ENCODE measurements at regions not wholly inside any gene's neighbourhood (a gene's known extent, or its start where the extent isn't known, plus 50 kb on each side); places are given as distances from the start of the nearest gene placed in this dataset.

GRCh38 chr5:56480705-56481427, 247.7 kb upstream of the ANKRD55 start:
- peak; percentile 63 for DNase-seq

- DNase-seq: no peak
Measured at GRCh38 chr5:56480078-56480704, 247.1 kb upstream of the ANKRD55 start.

GRCh38 chr5:56479696-56480077, 246.6 kb upstream of the ANKRD55 start:
- DNase-seq: no peak

GRCh38 chr5:56479126-56479525, 246.0 kb upstream of the ANKRD55 start:
- DNase-seq: no peak

- no peak for DNase-seq
Measured at GRCh38 chr5:56478062-56478461, 244.9 kb upstream of the ANKRD55 start.

GRCh38 chr5:56476487-56476856, 243.3 kb upstream of the ANKRD55 start:
- DNase-seq: no peak

GRCh38 chr5:56475689-56476486, 242.8 kb upstream of the ANKRD55 start:
- no peak for DNase-seq

- DNase-seq: no peak
Measured at GRCh38 chr5:56471707-56472106, 238.6 kb upstream of the ANKRD55 start.

GRCh38 chr5:56470007-56470406, 236.9 kb upstream of the ANKRD55 start:
- no peak for DNase-seq

- DNase-seq: no peak
Measured at GRCh38 chr5:56468277-56468676, 235.1 kb upstream of the ANKRD55 start.

GRCh38 chr5:56467176-56467717, 234.1 kb upstream of the ANKRD55 start:
- DNase-seq: no peak

- no peak for DNase-seq
Measured at GRCh38 chr5:56466136-56466816, 233.1 kb upstream of the ANKRD55 start.

GRCh38 chr5:56465769-56466135, 232.6 kb upstream of the ANKRD55 start:
- peak; percentile 23 for DNase-seq

- no peak for DNase-seq
Measured at GRCh38 chr5:56464935-56465768, 232.0 kb upstream of the ANKRD55 start.

GRCh38 chr5:56463944-56464571, 230.9 kb upstream of the ANKRD55 start:
- DNase-seq: no peak

GRCh38 chr5:56461584-56461983, 228.5 kb upstream of the ANKRD55 start:
- DNase-seq: no peak

- peak; percentile 32 for DNase-seq
Measured at GRCh38 chr5:56460681-56461191, 227.6 kb upstream of the ANKRD55 start.

GRCh38 chr5:56460195-56460546, 227.0 kb upstream of the ANKRD55 start:
- no peak for DNase-seq

- no peak for DNase-seq
Measured at GRCh38 chr5:56459394-56460194, 226.5 kb upstream of the ANKRD55 start.

Measured in dermis blood vessel endothelial cell (primary cell).